Upper lobe of left lung (tissue), 4 donors: ENCODE measurements at regions not wholly inside any gene's neighbourhood (a gene's known extent, or its start where the extent isn't known, plus 50 kb on each side); places are given as distances from the start of the nearest gene placed in this dataset.

ENCODE experiments used
- EP300 ChIP-seq, 4 donors: sonication (generic); formaldehyde crosslinking; IDR thresholded peaks; one replicate each; pipeline ENCODE4 v1.5.1; 2017; ENCODE audit warnings: antibody characterized with exemption in 4 of 4, control low read depth in 2 of 4
- POLR2A ChIP-seq, 4 donors: fragments of 450-650 bp; IDR thresholded peaks; one replicate each; pipeline ENCODE4 v1.5.1; 2016 to 2017; ENCODE audit warnings: antibody characterized with exemption in 4 of 4, mild to moderate bottlenecking in 2 of 4
- POLR2AphosphoS5 ChIP-seq, 2 donors: sonication (generic); formaldehyde crosslinking; IDR thresholded peaks; one replicate each; pipeline ENCODE4 v1.5.1; 2017; ENCODE audit warnings: antibody characterized with exemption in 2 of 2
- TF ChIP-seq, protein P1 (sequence below), 6 experiments: fragments of 450-650 bp in 4 of 6; fragments of 200-600 bp in 2 of 6; sonication (generic) in 2 of 6; IDR thresholded peaks; one replicate each; pipeline ENCODE4 v1.5.1; 2016 to 2019; ENCODE audit warnings: antibody characterized with exemption in 6 of 6

DNA sequence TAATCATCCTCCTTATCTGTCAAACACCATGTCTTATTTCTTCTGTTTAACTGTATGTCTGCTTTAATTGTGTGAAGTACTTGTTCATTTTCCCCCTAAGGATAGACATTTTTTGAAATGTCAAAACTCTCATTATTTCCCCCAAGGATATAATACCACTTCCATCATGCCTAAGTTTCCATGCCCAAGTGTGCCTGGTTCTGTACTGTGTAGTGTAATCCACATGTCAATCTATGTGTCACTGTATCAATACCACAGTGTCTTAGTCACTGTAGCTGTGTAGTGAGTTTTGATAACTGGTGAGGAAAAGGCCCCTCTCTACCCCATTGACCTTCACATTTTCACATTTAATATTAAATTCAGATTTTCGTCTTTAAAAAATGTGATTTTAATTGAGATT lies 1265.5 kb downstream of the PCDH9 start:
- TF ChIP-seq, protein P1, sequence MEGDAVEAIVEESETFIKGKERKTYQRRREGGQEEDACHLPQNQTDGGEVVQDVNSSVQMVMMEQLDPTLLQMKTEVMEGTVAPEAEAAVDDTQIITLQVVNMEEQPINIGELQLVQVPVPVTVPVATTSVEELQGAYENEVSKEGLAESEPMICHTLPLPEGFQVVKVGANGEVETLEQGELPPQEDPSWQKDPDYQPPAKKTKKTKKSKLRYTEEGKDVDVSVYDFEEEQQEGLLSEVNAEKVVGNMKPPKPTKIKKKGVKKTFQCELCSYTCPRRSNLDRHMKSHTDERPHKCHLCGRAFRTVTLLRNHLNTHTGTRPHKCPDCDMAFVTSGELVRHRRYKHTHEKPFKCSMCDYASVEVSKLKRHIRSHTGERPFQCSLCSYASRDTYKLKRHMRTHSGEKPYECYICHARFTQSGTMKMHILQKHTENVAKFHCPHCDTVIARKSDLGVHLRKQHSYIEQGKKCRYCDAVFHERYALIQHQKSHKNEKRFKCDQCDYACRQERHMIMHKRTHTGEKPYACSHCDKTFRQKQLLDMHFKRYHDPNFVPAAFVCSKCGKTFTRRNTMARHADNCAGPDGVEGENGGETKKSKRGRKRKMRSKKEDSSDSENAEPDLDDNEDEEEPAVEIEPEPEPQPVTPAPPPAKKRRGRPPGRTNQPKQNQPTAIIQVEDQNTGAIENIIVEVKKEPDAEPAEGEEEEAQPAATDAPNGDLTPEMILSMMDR (IDR thresholded peaks at IDR 0.05): no peak
- TF ChIP-seq POLR2AphosphoS5 (IDR thresholded peaks at IDR 0.05) (no peak), EP300 (IDR thresholded peaks at IDR 0.05) (no peak), POLR2A (IDR thresholded peaks at IDR 0.05) (no peak)
